ENCODE measurements at regions not wholly inside any gene's neighbourhood (a gene's known extent, or its start where the extent isn't known, plus 50 kb on each side); places are given as distances from the start of the nearest gene placed in this dataset.

- H3K27me3 ChIP-seq: peaks cover 0 to 22% (median 0%) of the 10 kb centered on the region in 4 donors
- no peak overlapping the region for H3K27ac ChIP-seq (replicated peaks in 1 of 4)
- no peaks in the 10 kb centered on the region for H3K36me3 ChIP-seq
- intact Hi-C loops (cut with DNase I): no loop called here
- TF ChIP-seq EP300 (IDR thresholded peaks at IDR 0.05) (no peak), POLR2AphosphoS5 (IDR thresholded peaks at IDR 0.05) (no peak), POLR2A (IDR thresholded peaks at IDR 0.05; ENCODE audit: low read depth) (no peak), CTCF (IDR thresholded peaks at IDR 0.05) (no peak)
- no peak for DNase-seq (ENCODE audit: extremely low spot score)
- no peak overlapping the region for H3K4me3 ChIP-seq
- WGBS: 65% methylated on average over 4 of the region's 6 CpGs
- H3K4me1 ChIP-seq: no peaks in the 10 kb centered on the region
- H3K9me3 ChIP-seq: no peaks in the 10 kb centered on the region
Observed at GRCh38 chr1:30511563-30511962, 211.8 kb downstream of the MATN1 start.

- H3K4me1 ChIP-seq: no peaks in the 10 kb centered on the region
- H3K27ac ChIP-seq (replicated peaks in 1 of 4): no peak overlapping the region
- 93% methylated on average over 5 of the region's 5 CpGs for WGBS
- peaks cover 0 to 22% (median 0%) of the 10 kb centered on the region in 4 donors for H3K27me3 ChIP-seq
- no peak for DNase-seq (ENCODE audit: extremely low spot score)
- H3K4me3 ChIP-seq: no peak overlapping the region
- TF ChIP-seq EP300 (IDR thresholded peaks at IDR 0.05): no peak
- TF ChIP-seq CTCF (IDR thresholded peaks at IDR 0.05): no peak
- no peak for TF ChIP-seq POLR2AphosphoS5 (IDR thresholded peaks at IDR 0.05)
- H3K36me3 ChIP-seq: no peaks in the 10 kb centered on the region
- H3K9me3 ChIP-seq: no peaks in the 10 kb centered on the region
- intact Hi-C loops (cut with DNase I): no loop called here
Observed at GRCh38 chr1:30511106-30511505, 212.3 kb downstream of the MATN1 start.

GRCh38 chr1:30509670-30510069 is 213.7 kb downstream of the MATN1 start:
- TF ChIP-seq POLR2AphosphoS5 (IDR thresholded peaks at IDR 0.05): no peak
- no peak for TF ChIP-seq CTCF (IDR thresholded peaks at IDR 0.05)
- no peak for TF ChIP-seq POLR2A (IDR thresholded peaks at IDR 0.05; ENCODE audit: low read depth)
- TF ChIP-seq EP300 (IDR thresholded peaks at IDR 0.05): no peak
- WGBS: 30% methylated on average over 1 of the region's 1 CpG
- Histone ChIP-seq H3K4me3 (no peak overlapping the region), H3K27me3 (peaks cover 0 to 22% (median 0%) of the 10 kb centered on the region in 4 donors), H3K9me3 (no peaks in the 10 kb centered on the region), H3K27ac (replicated peaks in 1 of 4) (no peak overlapping the region), H3K36me3 (no peaks in the 10 kb centered on the region), H3K4me1 (no peaks in the 10 kb centered on the region)
- intact Hi-C loops (cut with DNase I): no loop called here
- no peak for DNase-seq (ENCODE audit: extremely low spot score)

GRCh38 chr1:30508611-30509010 is 214.8 kb downstream of the MATN1 start:
- TF ChIP-seq CTCF (IDR thresholded peaks at IDR 0.05) (no peak), POLR2A (IDR thresholded peaks at IDR 0.05; ENCODE audit: low read depth) (no peak), EP300 (IDR thresholded peaks at IDR 0.05) (no peak), POLR2AphosphoS5 (IDR thresholded peaks at IDR 0.05) (no peak)
- Histone ChIP-seq H3K4me1 (no peaks in the 10 kb centered on the region), H3K36me3 (no peaks in the 10 kb centered on the region), H3K27ac (replicated peaks in 1 of 4) (no peak overlapping the region), H3K27me3 (peaks cover 0 to 22% (median 0%) of the 10 kb centered on the region in 4 donors), H3K9me3 (no peaks in the 10 kb centered on the region), H3K4me3 (no peak overlapping the region)
- intact Hi-C loops (cut with DNase I): no loop called here
- 64% methylated on average over 12 of the region's 12 CpGs for WGBS
- no peak for DNase-seq (ENCODE audit: extremely low spot score)

GRCh38 chr1:30508175-30508448 is 215.3 kb downstream of the MATN1 start:
- no peak overlapping the region for H3K4me3 ChIP-seq
- no peaks in the 10 kb centered on the region for H3K4me1 ChIP-seq
- no peaks in the 10 kb centered on the region for H3K9me3 ChIP-seq
- no peak for TF ChIP-seq CTCF (IDR thresholded peaks at IDR 0.05)
- no peak for TF ChIP-seq POLR2A (IDR thresholded peaks at IDR 0.05; ENCODE audit: low read depth)
- no peak for TF ChIP-seq POLR2AphosphoS5 (IDR thresholded peaks at IDR 0.05)
- TF ChIP-seq EP300 (IDR thresholded peaks at IDR 0.05): no peak
- intact Hi-C loops (cut with DNase I): no loop called here
- WGBS: 96% methylated on average over 3 of the region's 3 CpGs
- H3K36me3 ChIP-seq: no peaks in the 10 kb centered on the region
- no peak for DNase-seq (ENCODE audit: extremely low spot score)
- H3K27me3 ChIP-seq: peaks cover 0 to 20% (median 0%) of the 10 kb centered on the region in 4 donors
- H3K27ac ChIP-seq (replicated peaks in 1 of 4): no peak overlapping the region

Data from esophagus muscularis mucosa (tissue), 4 donors.